Central memory CD8-positive, alpha-beta T cell (primary cell): ENCODE measurements at regions not wholly inside any gene's neighbourhood (a gene's known extent, or its start where the extent isn't known, plus 50 kb on each side); places are given as distances from the start of the nearest gene placed in this dataset.
"Not testable (repeated sequence)": the region's sequence is repeated elsewhere in the genome, so short reads cannot be mapped to it uniquely, and the experiment has no call there.

Experiments
- ATAC-seq: fragments of 150-1000 bp; cut with Tn5 transposase; replicated peaks from 2 replicates; pipeline ENCODE4 v1.10.0; 2022; ENCODE audit warnings: mild to moderate bottlenecking, moderate FRiP score, moderate number of reproducible peaks; ENCODE audit not compliant: poor library complexity, severe bottlenecking; ENCODE audit errors: extremely low read depth
- DNase-seq, 2 donors: peaks; one replicate each; pipeline ENCODE4 v3.0.0; 2021; ENCODE audit warnings: low spot score in 2 of 2
- H3K27ac Mint-ChIP-seq: one replicate; pipeline ENCODE4 v1.8.0; 2022; ENCODE audit warnings: low read depth, mild to moderate bottlenecking, moderate library complexity, mixed read lengths
- H3K27me3 Mint-ChIP-seq: one replicate; pipeline ENCODE4 v1.8.0; 2022; ENCODE audit warnings: mixed read lengths
- H3K36me3 Mint-ChIP-seq: one replicate; pipeline ENCODE4 v1.8.0; 2022; ENCODE audit warnings: mild to moderate bottlenecking, moderate library complexity, mixed read lengths; ENCODE audit not compliant: insufficient read depth
- H3K4me1 Mint-ChIP-seq: one replicate; pipeline ENCODE4 v1.8.0; 2022; ENCODE audit warnings: mixed read lengths
- H3K4me3 Mint-ChIP-seq: one replicate; pipeline ENCODE4 v1.8.0; 2022; ENCODE audit warnings: mild to moderate bottlenecking, moderate library complexity, mixed read lengths
- H3K9me3 Mint-ChIP-seq: one replicate; pipeline ENCODE4 v1.8.0; 2022; ENCODE audit warnings: mixed read lengths

DNA sequence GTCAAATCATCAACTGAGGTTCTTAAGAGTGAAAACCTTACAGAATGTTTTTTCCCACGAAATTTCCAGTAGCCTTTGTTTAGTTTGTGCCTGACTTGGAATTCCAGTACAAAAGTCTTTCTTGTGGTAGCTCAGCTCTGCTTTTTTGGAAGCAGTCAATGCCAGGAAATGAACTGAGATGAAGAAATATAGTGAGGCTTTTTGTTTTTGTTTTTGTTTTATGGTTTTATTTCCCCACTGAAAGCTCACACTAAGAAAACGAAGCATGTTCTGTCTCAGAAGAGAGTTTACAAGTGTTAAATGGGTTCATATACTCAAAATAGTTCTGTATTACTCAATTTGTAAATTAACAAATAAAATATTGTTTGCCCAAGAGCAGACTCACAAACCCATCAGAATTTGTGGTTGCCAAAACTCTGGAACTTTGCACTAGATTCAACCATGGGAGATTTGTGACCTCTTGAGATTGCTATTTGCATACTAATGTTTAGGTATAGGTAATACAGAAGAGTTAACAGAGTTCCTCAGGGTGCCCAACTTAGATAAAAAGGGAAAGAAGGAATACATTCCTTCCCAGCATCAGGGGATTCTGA lies 1060.8 kb downstream of the FAT4 start:
- Mint-ChIP-seq H3K9me3 (peaks cover 17% of the 10 kb centered on the region), H3K27ac (no peak overlapping the region), H3K36me3 (no peaks in the 10 kb centered on the region), H3K4me3 (no peak overlapping the region), H3K27me3 (no peaks in the 10 kb centered on the region), H3K4me1 (no peaks in the 10 kb centered on the region)
- no peak for DNase-seq
- no peak for ATAC-seq

DNA sequence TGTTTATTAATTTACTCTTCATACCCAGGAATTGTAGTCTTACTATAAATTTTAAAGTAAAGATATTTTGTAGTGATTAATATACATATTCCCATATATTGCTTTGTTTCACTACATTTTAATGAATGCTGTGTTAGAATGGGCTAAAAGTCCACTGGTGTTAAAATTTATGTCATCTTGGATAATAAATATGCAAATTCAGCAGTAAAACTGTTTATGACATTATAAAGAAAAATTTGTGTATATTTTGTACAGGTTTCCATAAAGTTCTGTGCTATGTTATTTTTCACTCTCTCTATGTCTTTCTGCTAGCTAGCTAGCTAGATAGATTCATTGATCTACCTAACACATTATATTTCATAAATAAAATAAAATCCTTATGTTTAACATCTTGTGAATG lies 1071.2 kb downstream of the FAT4 start:
- no peak overlapping the region for H3K4me3 Mint-ChIP-seq
- H3K27me3 Mint-ChIP-seq = no peaks in the 10 kb centered on the region
- H3K27ac Mint-ChIP-seq = no peak overlapping the region
- H3K36me3 Mint-ChIP-seq = no peaks in the 10 kb centered on the region
- no peak for DNase-seq
- ATAC-seq = no peak
- peaks cover 11% of the 10 kb centered on the region for H3K9me3 Mint-ChIP-seq
- no peaks in the 10 kb centered on the region for H3K4me1 Mint-ChIP-seq

DNA sequence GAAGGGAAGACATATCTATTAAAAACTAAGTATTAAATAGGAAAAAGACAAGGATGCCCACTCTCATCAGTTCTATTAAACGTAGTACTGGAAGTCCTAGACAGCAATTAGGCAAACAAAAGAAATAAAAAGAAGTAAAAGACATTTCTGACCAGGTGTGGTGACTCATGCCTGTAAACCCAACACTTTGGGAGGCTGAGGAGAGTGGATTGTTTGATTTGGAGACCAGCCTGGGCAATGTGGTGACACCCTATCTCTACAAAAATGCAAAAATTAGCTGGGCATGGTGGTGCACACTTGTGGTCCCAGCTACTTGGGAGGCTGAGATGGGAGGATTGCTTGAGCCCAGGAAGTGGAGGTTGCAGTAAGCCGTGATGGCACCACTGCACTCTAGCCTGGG lies 1071.8 kb downstream of the FAT4 start:
- H3K4me3 Mint-ChIP-seq = no peak overlapping the region
- H3K4me1 Mint-ChIP-seq = no peaks in the 10 kb centered on the region
- H3K27me3 Mint-ChIP-seq = no peaks in the 10 kb centered on the region
- DNase-seq = no peak
- no peaks in the 10 kb centered on the region for H3K36me3 Mint-ChIP-seq
- H3K27ac Mint-ChIP-seq = no peak overlapping the region
- no peak for ATAC-seq
- peaks cover 11% of the 10 kb centered on the region for H3K9me3 Mint-ChIP-seq

DNA sequence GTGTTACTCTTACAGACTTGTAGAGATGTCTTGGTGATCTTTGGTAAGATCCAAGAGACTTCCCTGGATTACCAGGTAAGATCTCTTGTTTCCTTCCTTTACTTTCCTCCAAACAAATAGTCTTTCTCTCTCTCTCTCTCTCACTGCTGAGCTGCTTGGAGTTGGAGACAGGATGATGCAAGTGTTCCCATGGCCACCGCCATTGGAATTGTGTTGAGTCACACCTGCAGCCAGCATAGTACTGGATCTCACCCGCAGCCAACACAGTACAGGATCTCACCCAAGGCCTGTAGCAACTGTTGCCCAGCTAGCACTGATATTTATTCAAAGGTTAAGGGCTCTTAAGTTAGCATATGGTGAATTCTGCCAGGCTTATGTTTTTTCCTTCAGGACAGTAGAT lies 1080.9 kb downstream of the FAT4 start:
- Mint-ChIP-seq H3K27ac (no peak overlapping the region), H3K4me1 (no peaks in the 10 kb centered on the region), H3K36me3 (no peaks in the 10 kb centered on the region), H3K27me3 (no peaks in the 10 kb centered on the region), H3K4me3 (no peak overlapping the region), H3K9me3 (peaks cover 38% of the 10 kb centered on the region)
- no peak for DNase-seq
- ATAC-seq = no peak

DNA sequence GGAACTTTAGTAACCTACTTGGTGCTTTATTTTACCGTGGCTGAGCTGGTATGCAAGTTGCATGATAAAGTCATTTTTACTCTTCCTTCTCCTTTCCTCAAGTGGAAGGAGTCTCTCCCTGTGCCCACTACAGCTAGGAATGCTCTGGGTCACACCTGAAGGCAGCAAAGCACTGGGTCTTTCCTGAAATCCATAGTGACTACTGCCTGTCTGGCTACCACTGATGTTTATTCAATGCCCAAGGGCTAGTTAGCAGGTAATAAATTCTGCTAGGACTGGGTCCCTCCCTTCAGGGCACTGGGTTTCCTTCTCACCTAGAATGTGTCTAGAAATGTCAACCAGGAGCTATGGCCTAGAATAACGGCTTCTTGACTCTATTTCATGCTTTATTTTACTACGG lies 1081.4 kb downstream of the FAT4 start:
- no peaks in the 10 kb centered on the region for H3K27me3 Mint-ChIP-seq
- no peaks in the 10 kb centered on the region for H3K36me3 Mint-ChIP-seq
- H3K9me3 Mint-ChIP-seq = peaks cover 38% of the 10 kb centered on the region
- ATAC-seq = no peak
- no peaks in the 10 kb centered on the region for H3K4me1 Mint-ChIP-seq
- no peak for DNase-seq
- H3K27ac Mint-ChIP-seq = no peak overlapping the region
- H3K4me3 Mint-ChIP-seq = no peak overlapping the region

DNA sequence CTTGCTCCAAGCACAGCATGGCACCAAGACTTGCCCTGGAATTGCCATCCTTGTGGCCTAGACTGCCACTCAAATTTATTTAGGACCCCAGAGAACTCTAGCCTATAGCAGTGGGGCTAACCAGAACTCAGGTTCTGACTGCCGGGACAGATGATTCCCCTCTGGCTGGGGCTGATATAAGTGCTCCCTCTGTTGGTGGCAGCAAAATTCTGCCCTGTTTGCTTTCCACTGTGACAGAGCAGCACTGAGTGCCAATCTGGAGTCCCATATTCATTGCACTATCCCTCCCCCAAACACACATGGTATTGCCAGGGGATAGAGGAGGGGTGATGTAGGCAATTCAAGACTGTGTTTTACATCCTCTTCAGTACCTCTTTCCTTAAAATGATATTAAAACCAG lies 1081.9 kb downstream of the FAT4 start:
- no peak overlapping the region for H3K4me3 Mint-ChIP-seq
- H3K9me3 Mint-ChIP-seq = peaks cover 38% of the 10 kb centered on the region
- H3K27ac Mint-ChIP-seq = no peak overlapping the region
- DNase-seq (no peak), ATAC-seq (no peak)
- H3K36me3 Mint-ChIP-seq = no peaks in the 10 kb centered on the region
- no peaks in the 10 kb centered on the region for H3K4me1 Mint-ChIP-seq
- H3K27me3 Mint-ChIP-seq = no peaks in the 10 kb centered on the region

DNA sequence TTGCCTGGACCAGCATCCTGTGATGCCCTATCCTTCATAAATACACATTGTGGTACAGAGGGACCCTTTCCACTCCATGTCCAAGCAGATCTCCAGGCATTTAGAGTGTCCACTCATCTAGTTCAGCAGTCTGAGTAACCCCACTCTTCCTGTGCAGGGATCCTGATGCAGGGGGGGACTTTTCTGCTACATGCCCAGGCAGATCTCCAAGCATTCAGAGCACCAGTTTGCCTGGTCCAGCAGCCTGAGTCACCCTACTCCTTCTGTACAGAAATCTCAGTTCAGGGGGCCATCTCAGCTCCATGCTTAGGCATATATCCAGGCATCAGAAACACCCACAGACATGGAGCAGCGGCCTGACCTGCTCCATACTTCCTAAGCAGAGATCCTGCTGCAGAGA lies 1089.8 kb downstream of the FAT4 start:
- no peak overlapping the region for H3K4me3 Mint-ChIP-seq
- DNase-seq (no peak), ATAC-seq (no peak)
- H3K27me3 Mint-ChIP-seq = no peaks in the 10 kb centered on the region
- no peaks in the 10 kb centered on the region for H3K36me3 Mint-ChIP-seq
- no peak overlapping the region for H3K27ac Mint-ChIP-seq
- no peaks in the 10 kb centered on the region for H3K9me3 Mint-ChIP-seq
- no peaks in the 10 kb centered on the region for H3K4me1 Mint-ChIP-seq

DNA sequence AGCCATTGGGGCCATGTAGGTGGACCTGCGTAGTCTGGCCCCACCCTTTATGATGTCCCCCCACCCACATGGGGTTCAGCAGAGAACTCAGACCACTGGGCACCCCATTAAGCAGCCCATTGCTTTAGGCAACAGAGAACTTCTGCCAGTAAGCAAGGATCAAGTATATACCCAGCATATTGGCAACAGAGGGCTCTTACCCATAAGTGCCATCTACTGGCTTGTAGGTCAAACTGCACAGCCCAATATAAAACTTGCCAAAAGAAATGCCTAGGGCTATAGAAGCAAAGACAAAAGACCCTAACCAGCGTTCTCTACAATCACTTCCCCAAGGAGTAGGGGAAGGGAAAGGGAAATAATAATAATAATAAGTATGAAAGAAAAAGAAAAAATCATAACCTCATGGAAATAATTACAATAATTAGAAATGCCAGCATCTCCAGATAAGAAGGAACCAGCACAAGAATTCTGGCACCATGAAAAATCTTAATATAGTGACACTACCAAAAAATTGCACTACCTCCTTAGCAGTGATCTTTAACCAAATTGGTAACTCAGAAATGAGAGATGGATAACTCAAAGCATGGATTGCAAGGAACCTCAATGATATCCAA lies 1090.7 kb downstream of the FAT4 start:
- Mint-ChIP-seq H3K4me3 (no peak overlapping the region), H3K27me3 (no peaks in the 10 kb centered on the region), H3K4me1 (no peaks in the 10 kb centered on the region), H3K27ac (no peak overlapping the region), H3K9me3 (no peaks in the 10 kb centered on the region), H3K36me3 (no peaks in the 10 kb centered on the region)
- DNase-seq = no peak
- no peak for ATAC-seq

DNA sequence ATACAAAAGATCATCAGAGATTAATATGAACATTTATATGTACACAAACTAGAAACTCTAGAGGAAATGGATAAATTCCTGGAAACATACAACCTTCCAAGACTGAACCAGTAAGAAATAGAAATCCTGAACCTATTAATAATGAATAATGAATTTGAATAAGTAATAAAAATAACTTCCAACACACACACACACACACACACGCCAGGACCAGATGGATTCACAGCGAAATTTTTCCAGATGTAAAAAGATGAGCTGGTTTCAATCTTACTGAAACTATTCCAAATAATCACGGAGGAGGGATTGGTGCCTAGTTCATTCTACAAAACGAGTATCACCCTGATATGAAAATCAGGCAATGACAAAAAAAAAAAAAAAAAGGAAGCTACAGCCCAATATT lies 1095.0 kb downstream of the FAT4 start:
- H3K4me1 Mint-ChIP-seq = no peaks in the 10 kb centered on the region
- no peaks in the 10 kb centered on the region for H3K27me3 Mint-ChIP-seq
- no peaks in the 10 kb centered on the region for H3K36me3 Mint-ChIP-seq
- H3K4me3 Mint-ChIP-seq = no peak overlapping the region
- no peaks in the 10 kb centered on the region for H3K9me3 Mint-ChIP-seq
- H3K27ac Mint-ChIP-seq = no peak overlapping the region
- no peak for ATAC-seq
- no peak for DNase-seq

DNA sequence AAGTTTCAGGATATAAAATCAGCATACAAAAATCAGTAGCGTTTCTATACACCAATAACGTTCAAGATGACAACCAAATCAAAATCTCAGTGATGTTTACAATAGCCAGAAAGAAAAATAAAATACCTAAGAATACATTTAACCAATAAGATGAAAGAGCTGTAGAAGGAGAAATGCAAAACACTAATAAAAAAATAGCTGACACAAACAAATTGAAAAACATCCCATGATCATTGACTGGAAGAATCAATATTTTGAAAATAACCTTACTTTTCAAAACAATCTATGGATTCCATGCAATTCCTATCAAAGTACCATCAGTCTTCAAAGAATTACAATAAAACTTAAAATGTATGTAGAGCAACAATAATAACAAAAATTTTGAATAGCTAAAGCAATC lies 1096.3 kb downstream of the FAT4 start:
- DNase-seq (no peak), ATAC-seq (no peak)
- Mint-ChIP-seq H3K4me3 (no peak overlapping the region), H3K27me3 (no peaks in the 10 kb centered on the region), H3K36me3 (no peaks in the 10 kb centered on the region), H3K27ac (no peak overlapping the region), H3K4me1 (no peaks in the 10 kb centered on the region), H3K9me3 (peaks cover 2% of the 10 kb centered on the region)

DNA sequence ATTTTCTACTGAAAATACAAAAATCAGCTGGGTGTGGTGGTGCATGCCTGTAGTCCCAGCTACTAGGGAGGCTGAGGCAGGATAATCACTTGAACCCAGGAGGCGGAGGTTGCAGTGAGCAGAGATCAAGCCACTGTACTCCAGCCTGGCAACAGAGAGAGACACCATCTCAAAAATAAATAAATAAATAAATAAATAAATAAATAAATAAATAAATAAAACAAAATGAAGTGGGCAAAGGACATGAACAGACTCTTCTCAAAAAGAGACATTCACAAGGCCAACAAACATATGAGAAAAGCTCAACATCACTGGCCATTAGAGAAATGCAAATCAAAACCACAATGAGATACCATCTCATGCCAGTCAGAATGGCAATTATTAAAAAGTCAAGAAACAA lies 1097.6 kb downstream of the FAT4 start:
- not testable (repeated sequence) for H3K27ac Mint-ChIP-seq, H3K36me3 Mint-ChIP-seq, DNase-seq, ATAC-seq, H3K9me3 Mint-ChIP-seq, H3K4me3 Mint-ChIP-seq, H3K27me3 Mint-ChIP-seq, H3K4me1 Mint-ChIP-seq

DNA sequence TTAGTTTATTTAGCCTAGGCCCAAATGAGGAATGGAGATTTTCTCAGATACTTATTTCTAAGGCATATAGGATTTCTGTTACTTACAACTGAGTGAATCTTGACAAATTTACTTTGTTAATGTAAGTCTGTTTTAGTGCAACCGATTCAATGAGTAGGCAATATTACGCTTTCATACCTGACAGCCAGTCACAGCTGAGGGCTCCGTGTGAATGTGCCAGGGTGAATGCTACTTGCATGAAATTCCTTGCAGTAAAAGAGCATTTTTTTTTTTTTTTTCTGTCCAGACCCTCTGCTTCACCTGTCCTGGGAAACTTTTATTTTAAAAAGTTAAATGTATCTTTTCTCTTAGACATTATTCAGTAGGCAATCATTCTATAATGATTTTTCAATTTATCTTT lies 1100.0 kb downstream of the FAT4 start:
- H3K9me3 Mint-ChIP-seq = peaks cover 10% of the 10 kb centered on the region

DNA sequence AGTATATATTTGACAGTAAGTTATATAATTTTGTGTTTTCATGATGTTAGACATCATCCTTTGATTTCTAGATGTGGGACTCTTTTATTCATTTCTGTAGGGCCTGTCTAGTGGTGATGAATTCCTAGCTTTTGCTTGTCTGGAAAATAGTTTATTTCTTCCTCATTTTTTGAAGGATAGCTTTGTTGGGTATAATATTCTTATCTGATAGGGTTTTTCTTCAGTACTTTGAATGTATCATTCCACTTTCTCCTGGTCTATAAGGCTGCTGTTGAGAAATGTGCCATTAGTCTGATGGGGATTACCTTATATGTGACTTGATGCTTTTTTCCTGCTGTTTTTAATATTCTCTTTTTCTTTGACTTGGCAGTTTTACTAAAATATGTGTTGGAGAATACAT lies 1104.5 kb downstream of the FAT4 start:
- Mint-ChIP-seq H3K4me3 (no peak overlapping the region), H3K27ac (no peak overlapping the region), H3K4me1 (no peaks in the 10 kb centered on the region), H3K9me3 (peaks cover 20% of the 10 kb centered on the region), H3K36me3 (no peaks in the 10 kb centered on the region), H3K27me3 (no peaks in the 10 kb centered on the region)
- ATAC-seq = no peak
- DNase-seq = no peak

More for the DNA sequence above, 1100.0 kb downstream of the FAT4 start:
- Mint-ChIP-seq H3K27ac (no peak overlapping the region), H3K36me3 (no peaks in the 10 kb centered on the region), H3K27me3 (no peaks in the 10 kb centered on the region), H3K4me3 (no peak overlapping the region), H3K4me1 (no peaks in the 10 kb centered on the region)
- DNase-seq = no peak
- no peak for ATAC-seq
